Testis (tissue), 2 donors: ENCODE measurements at regions not wholly inside any gene's neighbourhood (a gene's known extent, or its start where the extent isn't known, plus 50 kb on each side); places are given as distances from the start of the nearest gene placed in this dataset.
"Not testable (repeated sequence)": the region's sequence is repeated elsewhere in the genome, so short reads cannot be mapped to it uniquely, and the experiment has no call there.

Source experiments
- DNase-seq: peaks from one replicate; pipeline ENCODE4 v3.0.0-alpha.2; 2019
- H3K27ac ChIP-seq, 2 donors: fragments of 200-600 bp; sonication (generic); one replicate each; pipeline ENCODE4 v1.5.1; 2019
- H3K27me3 ChIP-seq: fragments of 200-600 bp; sonication (generic); one replicate; pipeline ENCODE4 v1.5.1; 2019
- H3K36me3 ChIP-seq: fragments of 200-600 bp; sonication (generic); one replicate; pipeline ENCODE4 v1.5.1; 2017; ENCODE audit warnings: low read depth; ENCODE audit errors: missing control alignments
- H3K4me1 ChIP-seq: fragments of 200-600 bp; sonication (generic); one replicate; pipeline ENCODE4 v1.5.1; 2019
- H3K4me3 ChIP-seq, 2 donors: fragments of 200-600 bp; sonication (generic); one replicate each; pipeline ENCODE4 v1.5.1; 2017 to 2019
- H3K9me3 ChIP-seq: fragments of 200-600 bp; sonication (generic); one replicate; pipeline ENCODE4 v1.5.1; 2017
- POLR2A ChIP-seq: fragments of 450-650 bp; IDR thresholded peaks from one replicate; pipeline ENCODE4 v1.6.1; 2017; ENCODE audit warnings: antibody characterized with exemption, mild to moderate bottlenecking, moderate library complexity
- WGBS, 2 donors: methylation state at CpG; one replicate each; pipeline ENCODE4 v1.1.5; 2018; 5-methylcytosine and 5-hydroxymethylcytosine counted together
- intact Hi-C: fragments of 100-400 bp; cut with DNase I; formaldehyde crosslinking; loops from one replicate; pipeline ENCODE4 v1.15.1; 2023; ENCODE audit warnings: low total_unique reads
- TF ChIP-seq, protein P1 (sequence below), 3 experiments: fragments of 450-650 bp in 2 of 3; fragments of 200-600 bp in 1 of 3; sonication (generic) in 1 of 3; IDR thresholded peaks; one replicate each; pipeline ENCODE4 v1.5.1; 2016 to 2019; ENCODE audit warnings: antibody characterized with exemption in 3 of 3, mild to moderate bottlenecking in 2 of 3, moderate library complexity in 1 of 3

DNA sequence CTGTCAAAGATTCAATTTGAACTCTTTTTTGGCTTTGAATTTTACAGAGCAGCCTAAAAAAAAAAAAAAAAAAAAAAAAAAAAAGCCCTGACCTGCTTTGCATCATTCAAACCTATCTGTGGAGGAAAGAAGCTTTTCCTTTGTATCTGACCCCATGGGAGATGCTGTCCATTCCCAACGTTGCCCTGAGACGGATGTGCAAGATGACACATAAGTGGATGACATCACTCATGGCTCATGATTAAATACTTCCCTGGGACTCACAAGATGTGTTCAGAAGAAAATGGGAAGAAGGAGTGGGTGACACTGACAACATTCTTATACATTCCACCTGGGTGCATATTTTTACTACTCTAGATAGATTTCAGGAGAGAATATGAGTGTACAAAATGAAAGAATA is 245.7 kb upstream of the ELAVL2 start:
- Histone ChIP-seq H3K4me1 (no peaks in the 10 kb centered on the region), H3K36me3 (no peaks in the 10 kb centered on the region), H3K4me3 (no peak overlapping the region), H3K27ac (no peak overlapping the region), H3K27me3 (no peaks in the 10 kb centered on the region), H3K9me3 (no peaks in the 10 kb centered on the region)
- WGBS, 2 donors: 45 to 75% methylated on average over 2 of the region's 2 CpGs
- intact Hi-C loops: no loop called here
- DNase-seq: no peak
- TF ChIP-seq, protein P1, sequence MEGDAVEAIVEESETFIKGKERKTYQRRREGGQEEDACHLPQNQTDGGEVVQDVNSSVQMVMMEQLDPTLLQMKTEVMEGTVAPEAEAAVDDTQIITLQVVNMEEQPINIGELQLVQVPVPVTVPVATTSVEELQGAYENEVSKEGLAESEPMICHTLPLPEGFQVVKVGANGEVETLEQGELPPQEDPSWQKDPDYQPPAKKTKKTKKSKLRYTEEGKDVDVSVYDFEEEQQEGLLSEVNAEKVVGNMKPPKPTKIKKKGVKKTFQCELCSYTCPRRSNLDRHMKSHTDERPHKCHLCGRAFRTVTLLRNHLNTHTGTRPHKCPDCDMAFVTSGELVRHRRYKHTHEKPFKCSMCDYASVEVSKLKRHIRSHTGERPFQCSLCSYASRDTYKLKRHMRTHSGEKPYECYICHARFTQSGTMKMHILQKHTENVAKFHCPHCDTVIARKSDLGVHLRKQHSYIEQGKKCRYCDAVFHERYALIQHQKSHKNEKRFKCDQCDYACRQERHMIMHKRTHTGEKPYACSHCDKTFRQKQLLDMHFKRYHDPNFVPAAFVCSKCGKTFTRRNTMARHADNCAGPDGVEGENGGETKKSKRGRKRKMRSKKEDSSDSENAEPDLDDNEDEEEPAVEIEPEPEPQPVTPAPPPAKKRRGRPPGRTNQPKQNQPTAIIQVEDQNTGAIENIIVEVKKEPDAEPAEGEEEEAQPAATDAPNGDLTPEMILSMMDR (IDR thresholded peaks at IDR 0.05): no peak
- TF ChIP-seq POLR2A: no peak

DNA sequence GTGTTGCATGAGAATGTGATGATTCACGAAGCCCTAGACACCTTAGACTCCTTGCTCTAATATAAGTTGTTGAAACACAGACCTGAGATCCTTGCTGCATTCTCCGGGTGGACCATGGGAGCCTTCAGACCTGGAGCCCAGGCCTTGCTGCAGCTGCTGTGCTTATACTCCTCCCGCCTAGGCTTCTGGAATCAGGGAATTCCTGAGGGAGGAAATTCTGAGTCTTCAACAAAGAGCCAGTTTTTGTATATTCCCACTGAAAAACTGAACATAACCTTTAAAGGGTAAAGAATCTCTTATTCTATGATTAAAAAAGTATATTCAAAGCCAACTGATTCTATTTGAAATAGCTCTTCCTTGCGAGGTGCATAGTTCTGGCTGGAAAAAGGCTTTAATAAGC is 245.1 kb upstream of the ELAVL2 start:
- intact Hi-C loops: no loop called here
- DNase-seq: no peak
- no peaks in the 10 kb centered on the region for H3K9me3 ChIP-seq
- WGBS, 2 donors: 80 to 91% methylated on average over 4 of the region's 4 CpGs
- H3K27me3 ChIP-seq: no peaks in the 10 kb centered on the region
- H3K4me1 ChIP-seq: no peaks in the 10 kb centered on the region
- no peak overlapping the region for H3K27ac ChIP-seq
- H3K36me3 ChIP-seq: no peaks in the 10 kb centered on the region
- no peak for TF ChIP-seq POLR2A
- TF ChIP-seq, protein P1 (IDR thresholded peaks at IDR 0.05): no peak
- H3K4me3 ChIP-seq: no peak overlapping the region

DNA sequence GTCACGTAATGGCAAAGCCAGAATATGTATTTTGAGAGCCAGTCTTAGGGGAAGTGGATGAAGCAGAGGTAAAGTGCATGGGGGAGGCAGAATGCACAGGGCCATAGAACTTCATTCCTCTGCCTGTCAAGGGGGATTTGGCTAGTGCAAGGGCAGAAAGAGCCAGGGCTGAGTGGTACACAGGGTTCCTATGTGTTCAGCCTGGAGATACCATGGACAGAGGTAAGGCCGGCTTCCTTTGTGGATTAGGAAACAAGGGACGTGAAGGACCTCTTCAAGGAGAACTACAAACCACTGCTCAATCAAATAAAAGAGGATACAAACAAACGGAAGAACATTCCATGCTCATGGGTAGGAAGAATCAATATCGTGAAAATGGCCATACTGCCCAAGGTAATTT is 241.1 kb upstream of the ELAVL2 start:
- H3K27me3 ChIP-seq, H3K36me3 ChIP-seq, intact Hi-C loops, H3K4me3 ChIP-seq, DNase-seq, H3K4me1 ChIP-seq, H3K9me3 ChIP-seq, H3K27ac ChIP-seq: not testable (repeated sequence)
- WGBS, 2 donors: 79 to 87% methylated on average over 4 to 5 of the region's 5 CpGs

DNA sequence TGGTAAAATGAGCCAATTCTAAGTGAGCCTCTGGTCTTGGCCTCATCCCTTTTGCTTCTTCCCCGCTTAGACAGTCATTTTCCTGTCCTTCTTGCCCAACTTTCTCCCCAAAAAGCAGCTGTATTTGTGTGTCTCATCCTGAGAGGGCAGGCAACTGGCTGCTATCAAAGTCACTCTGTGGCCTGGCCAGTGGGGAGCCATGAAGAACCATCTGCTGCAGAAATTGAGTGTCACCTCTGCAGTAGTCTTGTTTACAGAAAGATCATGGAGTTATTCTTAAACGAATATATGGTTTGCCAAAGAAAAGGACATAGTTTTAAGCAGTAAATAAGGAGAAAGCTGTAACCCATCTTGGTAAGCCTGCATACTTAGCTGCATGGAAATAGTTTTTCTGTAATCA is 233.6 kb upstream of the ELAVL2 start:
- H3K27ac ChIP-seq: no peak overlapping the region
- H3K4me3 ChIP-seq: no peak overlapping the region
- no peak for TF ChIP-seq POLR2A
- TF ChIP-seq, protein P1 (IDR thresholded peaks at IDR 0.05): no peak
- H3K36me3 ChIP-seq: no peaks in the 10 kb centered on the region
- intact Hi-C loops: no loop called here
- WGBS, 2 donors: 66 to 76% methylated on average over 2 of the region's 2 CpGs
- no peak for DNase-seq
- no peaks in the 10 kb centered on the region for H3K27me3 ChIP-seq
- no peaks in the 10 kb centered on the region for H3K9me3 ChIP-seq
- no peaks in the 10 kb centered on the region for H3K4me1 ChIP-seq

DNA sequence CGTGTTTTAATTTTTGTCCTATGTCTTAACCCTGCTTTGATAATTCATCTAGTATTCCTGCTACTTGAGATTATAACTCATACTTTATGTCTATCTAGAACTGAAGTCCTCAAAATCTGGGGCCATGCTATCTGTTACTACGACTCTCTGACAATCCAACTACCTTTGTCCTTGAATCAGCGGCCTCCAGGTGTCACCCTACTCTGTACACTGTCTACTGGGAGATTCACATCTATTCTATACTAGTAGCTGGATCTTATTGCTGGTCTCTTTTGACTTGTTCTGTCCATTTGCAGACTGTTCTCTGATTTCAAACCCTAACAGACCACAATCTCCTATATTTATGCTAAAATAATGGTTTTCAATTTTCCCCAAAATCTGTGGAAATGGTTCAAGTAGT is 225.5 kb upstream of the ELAVL2 start:
- Histone ChIP-seq H3K27me3 (no peaks in the 10 kb centered on the region), H3K27ac (no peak overlapping the region), H3K36me3 (no peaks in the 10 kb centered on the region), H3K4me3 (no peak overlapping the region), H3K4me1 (no peaks in the 10 kb centered on the region), H3K9me3 (no peaks in the 10 kb centered on the region)
- DNase-seq: no peak
- intact Hi-C loops: no loop called here
- 76 to 83% methylated on average over 3 of the region's 3 CpGs for WGBS, 2 donors
- no peak for TF ChIP-seq POLR2A
- TF ChIP-seq, protein P1 (IDR thresholded peaks at IDR 0.05): no peak

DNA sequence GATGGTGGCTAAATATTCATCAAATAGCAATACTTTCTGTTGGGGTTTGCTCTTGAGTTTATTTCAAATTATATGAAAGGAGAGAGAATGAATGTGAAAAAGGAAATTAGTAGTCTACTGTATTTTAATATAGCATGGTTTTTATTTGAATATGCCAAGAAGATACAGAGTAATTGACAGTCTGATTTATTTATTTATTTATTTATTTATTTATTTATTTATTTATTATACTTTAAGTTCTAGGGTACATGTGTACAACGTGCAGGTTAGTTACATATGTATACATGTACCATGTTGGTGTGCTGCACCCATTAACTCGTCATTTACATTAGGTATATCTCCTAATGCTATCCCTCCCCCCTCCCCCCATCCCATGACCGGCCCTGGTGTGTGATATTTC is 224.2 kb upstream of the ELAVL2 start:
- WGBS, 2 donors: 89 to 94% methylated on average over 3 of the region's 3 CpGs
- H3K9me3 ChIP-seq, H3K4me3 ChIP-seq, H3K4me1 ChIP-seq, intact Hi-C loops, H3K27ac ChIP-seq, DNase-seq, H3K36me3 ChIP-seq, H3K27me3 ChIP-seq: not testable (repeated sequence)
